Type B pancreatic cell (in vitro differentiated cells): ENCODE measurements at regions not wholly inside any gene's neighbourhood (a gene's known extent, or its start where the extent isn't known, plus 50 kb on each side); places are given as distances from the start of the nearest gene placed in this dataset.
"Not testable (repeated sequence)": the region's sequence is repeated elsewhere in the genome, so short reads cannot be mapped to it uniquely, and the experiment has no call there.

Source experiments
- DNase-seq: peaks from one replicate; pipeline ENCODE4 v3.0.0; 2021; ENCODE audit warnings: mixed read lengths; ENCODE audit not compliant: unreplicated experiment; ENCODE audit errors: extremely low spot score
- H3K27ac Mint-ChIP-seq: 2 replicates; pipeline ENCODE4 v1.8.0; 2021; ENCODE audit warnings: mild to moderate bottlenecking, mixed read lengths
- H3K27me3 Mint-ChIP-seq: 2 replicates; pipeline ENCODE4 v1.8.0; 2021; ENCODE audit warnings: mixed read lengths
- H3K36me3 Mint-ChIP-seq: 2 replicates; pipeline ENCODE4 v1.8.0; 2021; ENCODE audit warnings: mixed read lengths
- H3K4me1 Mint-ChIP-seq: one replicate; pipeline ENCODE4 v1.8.0; 2021; ENCODE audit warnings: mixed read lengths; ENCODE audit not compliant: unreplicated experiment
- H3K4me3 Mint-ChIP-seq: 2 replicates; pipeline ENCODE4 v1.8.0; 2021; ENCODE audit warnings: mild to moderate bottlenecking, mixed read lengths
- H3K9me3 Mint-ChIP-seq: 2 replicates; pipeline ENCODE4 v1.8.0; 2021; ENCODE audit warnings: mixed read lengths
- TF ChIP-seq, protein P1 (sequence below): fragments of 200-600 bp; sonication (generic); conservative IDR thresholded peaks from 2 replicates; pipeline ENCODE4 v1.5.0; 2021; ENCODE audit warnings: antibody characterized with exemption, mild to moderate bottlenecking

DNA sequence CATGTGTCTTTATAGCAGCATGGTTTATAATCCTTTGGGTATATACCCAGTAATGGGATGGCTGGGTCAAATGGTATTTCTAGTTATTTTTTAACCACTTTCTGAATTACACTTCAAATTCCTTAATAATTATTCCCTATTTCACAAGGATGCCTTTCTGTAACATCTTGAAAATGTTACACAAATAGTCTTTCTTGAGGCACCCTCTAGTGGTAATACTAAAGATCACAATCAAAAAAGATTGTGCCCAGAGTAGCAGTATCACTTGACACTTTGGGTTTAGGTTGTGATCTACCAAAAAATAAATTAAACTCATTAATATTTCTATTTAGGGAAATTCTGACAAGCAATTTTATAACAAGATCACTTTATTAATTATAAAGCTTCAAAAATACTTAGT is 74.0 kb upstream of the TEKT4 start:
- TF ChIP-seq, protein P1, sequence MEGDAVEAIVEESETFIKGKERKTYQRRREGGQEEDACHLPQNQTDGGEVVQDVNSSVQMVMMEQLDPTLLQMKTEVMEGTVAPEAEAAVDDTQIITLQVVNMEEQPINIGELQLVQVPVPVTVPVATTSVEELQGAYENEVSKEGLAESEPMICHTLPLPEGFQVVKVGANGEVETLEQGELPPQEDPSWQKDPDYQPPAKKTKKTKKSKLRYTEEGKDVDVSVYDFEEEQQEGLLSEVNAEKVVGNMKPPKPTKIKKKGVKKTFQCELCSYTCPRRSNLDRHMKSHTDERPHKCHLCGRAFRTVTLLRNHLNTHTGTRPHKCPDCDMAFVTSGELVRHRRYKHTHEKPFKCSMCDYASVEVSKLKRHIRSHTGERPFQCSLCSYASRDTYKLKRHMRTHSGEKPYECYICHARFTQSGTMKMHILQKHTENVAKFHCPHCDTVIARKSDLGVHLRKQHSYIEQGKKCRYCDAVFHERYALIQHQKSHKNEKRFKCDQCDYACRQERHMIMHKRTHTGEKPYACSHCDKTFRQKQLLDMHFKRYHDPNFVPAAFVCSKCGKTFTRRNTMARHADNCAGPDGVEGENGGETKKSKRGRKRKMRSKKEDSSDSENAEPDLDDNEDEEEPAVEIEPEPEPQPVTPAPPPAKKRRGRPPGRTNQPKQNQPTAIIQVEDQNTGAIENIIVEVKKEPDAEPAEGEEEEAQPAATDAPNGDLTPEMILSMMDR: peak; percentile 69
- not testable (repeated sequence) for H3K27me3 Mint-ChIP-seq, H3K4me1 Mint-ChIP-seq, H3K27ac Mint-ChIP-seq, DNase-seq, H3K9me3 Mint-ChIP-seq, H3K36me3 Mint-ChIP-seq, H3K4me3 Mint-ChIP-seq
